GM12874 (cell line): ENCODE measurements at regions not wholly inside any gene's neighbourhood (a gene's known extent, or its start where the extent isn't known, plus 50 kb on each side); places are given as distances from the start of the nearest gene placed in this dataset.

Experiments
- TF ChIP-seq, protein P1 (sequence below): IDR thresholded peaks from 2 replicates; pipeline ENCODE4 v1.5.1; 2011; ENCODE audit warnings: low read depth, mild to moderate bottlenecking, control low read depth, low read length, moderate library complexity; ENCODE audit not compliant: insufficient read depth

DNA sequence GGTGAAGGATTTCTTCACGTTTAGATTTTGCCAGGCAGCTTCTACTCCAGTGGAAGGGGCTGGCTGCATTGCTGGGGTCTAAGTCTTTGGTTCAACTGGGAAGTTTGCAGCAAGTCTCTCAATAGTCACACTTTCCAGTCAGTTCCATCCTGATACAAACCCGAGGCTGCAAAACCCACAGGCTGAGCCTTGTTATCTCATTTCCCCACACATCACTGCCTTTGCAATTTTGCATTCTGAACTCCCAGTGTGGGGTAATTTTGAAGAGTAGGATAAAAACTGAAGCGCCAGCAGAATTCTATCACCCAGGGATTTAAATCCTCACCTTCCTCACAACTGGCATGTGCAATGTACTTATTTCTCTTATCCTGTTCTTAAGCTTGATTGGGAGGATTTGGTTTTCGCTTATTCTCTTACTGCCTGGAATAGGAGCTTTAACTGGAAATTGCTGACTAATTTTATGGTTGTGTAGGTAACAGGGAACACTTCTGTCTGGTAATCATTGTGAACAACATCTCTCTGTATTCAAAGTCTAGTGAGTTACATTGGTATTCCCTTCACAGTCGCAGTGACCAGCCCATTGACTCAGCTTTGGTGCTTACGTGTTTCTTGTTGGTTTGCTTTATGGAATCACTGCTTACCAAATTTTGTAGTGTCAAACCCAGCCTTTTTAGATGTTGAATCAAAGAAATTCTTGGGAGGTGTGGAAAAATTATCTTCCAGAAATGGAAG, 142.0 kb upstream of the TOPAZ1 start:
- TF ChIP-seq, protein P1, sequence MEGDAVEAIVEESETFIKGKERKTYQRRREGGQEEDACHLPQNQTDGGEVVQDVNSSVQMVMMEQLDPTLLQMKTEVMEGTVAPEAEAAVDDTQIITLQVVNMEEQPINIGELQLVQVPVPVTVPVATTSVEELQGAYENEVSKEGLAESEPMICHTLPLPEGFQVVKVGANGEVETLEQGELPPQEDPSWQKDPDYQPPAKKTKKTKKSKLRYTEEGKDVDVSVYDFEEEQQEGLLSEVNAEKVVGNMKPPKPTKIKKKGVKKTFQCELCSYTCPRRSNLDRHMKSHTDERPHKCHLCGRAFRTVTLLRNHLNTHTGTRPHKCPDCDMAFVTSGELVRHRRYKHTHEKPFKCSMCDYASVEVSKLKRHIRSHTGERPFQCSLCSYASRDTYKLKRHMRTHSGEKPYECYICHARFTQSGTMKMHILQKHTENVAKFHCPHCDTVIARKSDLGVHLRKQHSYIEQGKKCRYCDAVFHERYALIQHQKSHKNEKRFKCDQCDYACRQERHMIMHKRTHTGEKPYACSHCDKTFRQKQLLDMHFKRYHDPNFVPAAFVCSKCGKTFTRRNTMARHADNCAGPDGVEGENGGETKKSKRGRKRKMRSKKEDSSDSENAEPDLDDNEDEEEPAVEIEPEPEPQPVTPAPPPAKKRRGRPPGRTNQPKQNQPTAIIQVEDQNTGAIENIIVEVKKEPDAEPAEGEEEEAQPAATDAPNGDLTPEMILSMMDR, result no peak

DNA sequence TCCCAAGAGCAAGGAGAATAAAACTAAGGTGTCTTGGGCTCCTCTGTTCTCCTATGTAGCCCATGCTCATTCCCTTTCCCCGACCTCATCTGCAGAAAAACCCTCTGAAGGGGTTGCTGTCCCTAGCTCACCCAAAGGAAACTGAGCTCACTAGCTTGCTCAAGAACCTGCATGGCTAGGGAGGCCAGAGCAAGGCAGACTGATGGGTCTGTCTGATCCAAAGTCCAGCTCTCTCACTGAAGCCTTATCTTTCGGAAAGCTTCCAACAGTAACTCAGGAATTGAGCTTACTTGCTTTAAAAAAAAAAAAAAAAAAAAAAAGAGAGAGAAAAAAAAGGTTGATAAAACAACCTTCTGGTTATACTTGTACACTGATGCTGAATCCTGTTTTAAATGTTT, 141.4 kb upstream of the TOPAZ1 start:
- TF ChIP-seq, protein P1, result no peak

GRCh38 chr3:44104043-44104442, 137.6 kb upstream of the TOPAZ1 start:
- TF ChIP-seq, protein P1, result no peak

GRCh38 chr3:44104668-44105321, 136.9 kb upstream of the TOPAZ1 start:
- TF ChIP-seq, protein P1, result no peak

DNA sequence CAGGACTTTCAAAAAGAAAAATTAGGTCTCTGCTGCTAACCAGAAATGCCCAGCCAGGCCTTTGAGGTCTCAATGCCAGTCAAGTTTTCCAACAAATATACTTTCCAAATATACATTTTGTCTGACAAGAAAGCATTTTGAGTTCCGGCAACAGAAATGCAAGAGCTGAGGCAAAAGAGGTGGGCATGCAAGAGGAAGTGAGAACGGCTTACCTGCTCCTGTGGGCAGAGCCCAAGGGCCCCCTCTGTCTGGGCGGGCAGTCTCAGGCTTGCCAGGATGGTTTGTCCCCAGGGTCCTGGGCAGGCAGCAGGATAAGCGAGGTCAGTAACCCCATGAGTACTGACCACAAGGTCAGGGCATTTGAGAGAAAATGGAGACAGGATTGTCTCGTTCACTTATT, 136.1 kb upstream of the TOPAZ1 start:
- TF ChIP-seq, protein P1, result no peak

DNA sequence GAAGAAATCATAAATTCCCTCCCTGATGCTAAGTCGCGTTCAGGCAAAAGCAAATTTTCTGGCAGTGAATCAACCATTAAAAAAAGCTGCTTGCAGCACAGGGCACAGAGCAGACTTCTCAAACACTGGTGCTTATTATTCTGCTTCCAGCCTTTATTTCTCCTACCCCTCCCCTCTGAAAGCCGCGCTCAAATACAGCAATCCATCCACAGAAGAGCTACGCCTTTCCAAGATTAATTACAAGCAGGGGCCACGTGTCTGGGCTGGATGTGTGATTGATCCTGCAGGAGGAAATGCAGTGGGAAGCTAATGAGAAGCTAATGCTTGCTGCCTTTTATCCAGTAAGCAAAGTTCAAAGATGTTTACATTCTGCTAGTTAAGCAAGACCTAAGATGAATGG, 134.9 kb upstream of the TOPAZ1 start:
- TF ChIP-seq, protein P1, result no peak

DNA sequence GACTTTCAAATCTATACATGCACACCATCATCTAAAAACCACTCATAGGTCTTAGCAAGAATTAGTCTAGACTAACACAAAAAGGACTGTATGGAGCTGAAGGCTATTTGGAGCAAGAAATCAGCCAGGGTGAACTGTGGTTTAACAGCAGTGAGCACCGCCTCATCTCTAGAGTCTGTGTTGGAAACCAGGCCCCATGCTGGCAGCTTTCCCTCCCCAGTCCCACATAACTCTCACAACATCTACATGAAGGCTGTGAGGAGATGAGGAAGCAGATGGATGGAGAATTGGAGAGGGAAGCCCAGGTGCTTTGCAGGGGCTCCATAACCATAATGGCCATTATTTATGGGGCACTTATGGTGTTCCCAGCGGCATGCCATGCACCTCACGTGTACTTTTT, 133.2 kb upstream of the TOPAZ1 start:
- TF ChIP-seq, protein P1, result no peak
